GM12873 (cell line): ENCODE measurements at regions not wholly inside any gene's neighbourhood (a gene's known extent, or its start where the extent isn't known, plus 50 kb on each side); places are given as distances from the start of the nearest gene placed in this dataset.

ENCODE experiments used
- CTCF ChIP-seq: IDR thresholded peaks from 2 replicates; pipeline ENCODE4 v1.5.1; 2012; ENCODE audit warnings: low read depth, mild to moderate bottlenecking, moderate library complexity, low read length, control low read depth; ENCODE audit not compliant: insufficient read depth; ENCODE audit errors: missing control alignments

GRCh38 chr20:59452856-59453255 is 151.5 kb upstream of the PHACTR3 start:
- no peak for TF ChIP-seq CTCF

- TF ChIP-seq CTCF = no peak
These were observed 150.4 kb upstream of the PHACTR3 start for GRCh38 chr20:59453759-59454560.

GRCh38 chr20:59455402-59456341 is 148.7 kb upstream of the PHACTR3 start:
- peak; percentile 54 for TF ChIP-seq CTCF

GRCh38 chr20:59456342-59457279 is 147.7 kb upstream of the PHACTR3 start:
- no peak for TF ChIP-seq CTCF

GRCh38 chr20:59458645-59459044 is 145.7 kb upstream of the PHACTR3 start:
- no peak for TF ChIP-seq CTCF

- no peak for TF ChIP-seq CTCF
These were observed 144.8 kb upstream of the PHACTR3 start for GRCh38 chr20:59459586-59459985.

GRCh38 chr20:59460352-59460751 is 144.0 kb upstream of the PHACTR3 start:
- TF ChIP-seq CTCF = no peak
